ENCODE measurements at regions not wholly inside any gene's neighbourhood (a gene's known extent, or its start where the extent isn't known, plus 50 kb on each side); places are given as distances from the start of the nearest gene placed in this dataset.

- TF ChIP-seq POLR2A (IDR thresholded peaks at IDR 0.05) (no peak), CTCF (IDR thresholded peaks at IDR 0.05) (no peak), POLR2AphosphoS5 (IDR thresholded peaks at IDR 0.05) (no peak), EP300 (IDR thresholded peaks at IDR 0.05) (no peak)
Observed at GRCh38 chr2:49416252-49416651, 261.9 kb upstream of the FSHR start.
